ENCODE measurements at regions not wholly inside any gene's neighbourhood (a gene's known extent, or its start where the extent isn't known, plus 50 kb on each side); places are given as distances from the start of the nearest gene placed in this dataset.

DNA sequence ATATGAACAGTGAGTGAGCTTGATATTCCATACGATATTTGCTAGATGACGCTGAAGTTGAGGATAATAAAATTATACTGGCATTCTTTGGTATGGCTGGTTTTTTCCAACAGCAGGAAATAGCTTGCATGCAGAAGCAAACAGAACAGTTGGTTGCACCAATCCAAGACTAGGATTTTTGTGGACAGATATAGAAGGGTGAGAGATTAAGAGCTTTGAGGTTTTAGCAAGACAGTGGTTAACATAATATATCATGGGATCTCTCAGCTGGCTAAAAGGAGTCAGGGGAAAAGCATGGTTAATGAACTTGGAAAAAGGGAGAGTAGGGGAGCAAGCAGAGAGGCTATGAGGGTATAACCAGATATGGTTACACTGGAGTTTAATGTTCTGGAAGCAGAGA, 127.9 kb downstream of the DHX15 start:
- ChIA-PET CTCF (interaction anchor here (0.8 kb wide), 1 partner anchor 14 kb away, joined by 3 read pairs; no protein-coding TSS in a partner anchor), POLR2A (no interaction called here)
- ATAC-seq, result no peak
- intact Hi-C loops (cut with micrococcal nuclease), result no loop called here
- H3K36me3 Mint-ChIP-seq (ENCODE audit: low read depth), result no peaks in the 10 kb centered on the region
- peaks cover 11% of the 10 kb centered on the region for H3K27me3 Mint-ChIP-seq
- H3K4me1 Mint-ChIP-seq (ENCODE audit: low read depth), result no peaks in the 10 kb centered on the region
- H3K4me3 Mint-ChIP-seq, result no peak overlapping the region
- H3K27ac Mint-ChIP-seq, result no peak overlapping the region
- no peak for DNase-seq
- TF ChIP-seq, protein P1, sequence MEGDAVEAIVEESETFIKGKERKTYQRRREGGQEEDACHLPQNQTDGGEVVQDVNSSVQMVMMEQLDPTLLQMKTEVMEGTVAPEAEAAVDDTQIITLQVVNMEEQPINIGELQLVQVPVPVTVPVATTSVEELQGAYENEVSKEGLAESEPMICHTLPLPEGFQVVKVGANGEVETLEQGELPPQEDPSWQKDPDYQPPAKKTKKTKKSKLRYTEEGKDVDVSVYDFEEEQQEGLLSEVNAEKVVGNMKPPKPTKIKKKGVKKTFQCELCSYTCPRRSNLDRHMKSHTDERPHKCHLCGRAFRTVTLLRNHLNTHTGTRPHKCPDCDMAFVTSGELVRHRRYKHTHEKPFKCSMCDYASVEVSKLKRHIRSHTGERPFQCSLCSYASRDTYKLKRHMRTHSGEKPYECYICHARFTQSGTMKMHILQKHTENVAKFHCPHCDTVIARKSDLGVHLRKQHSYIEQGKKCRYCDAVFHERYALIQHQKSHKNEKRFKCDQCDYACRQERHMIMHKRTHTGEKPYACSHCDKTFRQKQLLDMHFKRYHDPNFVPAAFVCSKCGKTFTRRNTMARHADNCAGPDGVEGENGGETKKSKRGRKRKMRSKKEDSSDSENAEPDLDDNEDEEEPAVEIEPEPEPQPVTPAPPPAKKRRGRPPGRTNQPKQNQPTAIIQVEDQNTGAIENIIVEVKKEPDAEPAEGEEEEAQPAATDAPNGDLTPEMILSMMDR (IDR thresholded peaks at IDR 0.05), result no peak
- no peaks in the 10 kb centered on the region for H3K9me3 Mint-ChIP-seq

DNA sequence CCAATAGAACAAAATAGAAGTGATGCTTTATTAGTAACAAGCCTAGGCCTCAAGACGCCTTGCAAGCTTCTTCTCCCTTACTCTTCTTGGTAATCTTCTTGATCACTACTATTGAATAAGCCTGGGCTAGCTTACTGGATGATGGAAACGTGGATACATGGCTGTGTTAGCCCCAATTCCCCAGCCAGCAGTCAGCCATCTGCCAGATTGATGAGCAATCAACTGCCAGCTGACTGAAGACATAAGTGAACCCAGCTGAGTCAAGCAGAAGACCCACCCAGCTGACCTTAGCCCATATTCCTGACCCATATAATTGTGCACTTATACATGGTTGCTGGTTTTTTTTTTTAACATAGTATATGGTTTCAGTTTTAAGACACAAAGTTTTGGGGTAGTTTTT, 130.4 kb downstream of the DHX15 start:
- intact Hi-C loops (cut with micrococcal nuclease), result no loop called here
- Mint-ChIP-seq H3K27ac (no peak overlapping the region), H3K27me3 (peaks cover 16% of the 10 kb centered on the region), H3K36me3 (ENCODE audit: low read depth) (no peaks in the 10 kb centered on the region), H3K9me3 (no peaks in the 10 kb centered on the region), H3K4me1 (ENCODE audit: low read depth) (no peaks in the 10 kb centered on the region), H3K4me3 (no peak overlapping the region)
- DNase-seq (no peak), ATAC-seq (no peak)
- POLR2A ChIA-PET, result no interaction called here
- CTCF ChIA-PET, result interaction anchor here (0.8 kb wide), 1 partner anchor 25 kb away, joined by 3 read pairs; no protein-coding TSS in a partner anchor
- TF ChIP-seq, protein P1 (IDR thresholded peaks at IDR 0.05), result no peak

DNA sequence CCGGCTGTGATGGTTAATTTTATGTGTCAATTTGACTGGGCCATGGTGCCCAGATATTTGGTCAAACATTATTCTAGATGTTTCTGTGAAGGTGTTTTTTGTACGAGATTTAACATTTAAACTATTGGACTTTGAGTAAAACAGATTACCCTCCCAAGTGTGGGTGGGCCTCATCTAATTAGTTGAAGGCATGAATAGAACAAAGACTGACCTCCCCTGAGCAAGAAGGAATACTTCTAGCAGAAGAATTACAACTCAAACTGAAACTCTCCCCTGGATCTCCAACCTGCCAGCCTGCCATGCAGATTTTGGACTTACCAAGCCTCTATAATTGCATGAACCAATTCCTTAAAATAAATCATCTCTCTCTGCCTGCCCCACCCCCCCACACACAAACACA, 132.5 kb downstream of the DHX15 start:
- H3K4me3 Mint-ChIP-seq, result no peak overlapping the region
- ChIA-PET CTCF (no interaction called here), POLR2A (no interaction called here)
- no peak overlapping the region for H3K27ac Mint-ChIP-seq
- no peaks in the 10 kb centered on the region for H3K4me1 Mint-ChIP-seq (ENCODE audit: low read depth)
- H3K27me3 Mint-ChIP-seq, result peaks cover 25% of the 10 kb centered on the region
- intact Hi-C loops (cut with micrococcal nuclease), result no loop called here
- TF ChIP-seq, protein P1 (IDR thresholded peaks at IDR 0.05), result no peak
- ATAC-seq (no peak), DNase-seq (no peak)
- no peaks in the 10 kb centered on the region for H3K9me3 Mint-ChIP-seq
- no peaks in the 10 kb centered on the region for H3K36me3 Mint-ChIP-seq (ENCODE audit: low read depth)

DNA sequence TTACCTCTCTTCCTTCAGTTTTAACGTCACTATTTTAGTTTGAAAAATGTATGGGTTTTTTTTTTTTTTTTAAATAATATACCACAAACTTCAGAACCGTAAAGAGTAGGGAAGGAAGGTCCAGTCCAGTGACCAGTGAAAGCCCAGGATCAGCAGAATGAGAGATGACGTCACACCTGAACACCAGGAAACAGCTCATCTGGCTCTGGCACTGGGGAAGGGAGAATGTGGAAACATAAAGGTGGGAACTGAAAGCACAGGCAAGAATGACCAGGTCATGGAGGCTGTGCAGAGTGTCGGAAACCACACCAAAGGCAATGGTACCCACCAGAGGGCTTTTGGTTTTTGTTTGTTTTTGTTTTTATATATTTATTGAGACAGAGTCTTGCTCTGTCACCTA, 141.2 kb downstream of the DHX15 start:
- DNase-seq (no peak), ATAC-seq (no peak)
- Mint-ChIP-seq H3K27ac (no peak overlapping the region), H3K4me1 (ENCODE audit: low read depth) (no peaks in the 10 kb centered on the region), H3K36me3 (ENCODE audit: low read depth) (no peaks in the 10 kb centered on the region), H3K9me3 (no peaks in the 10 kb centered on the region), H3K4me3 (no peak overlapping the region), H3K27me3 (peaks cover 12% of the 10 kb centered on the region)
- TF ChIP-seq, protein P1 (IDR thresholded peaks at IDR 0.05), result no peak
- intact Hi-C loops (cut with micrococcal nuclease), result no loop called here
- POLR2A ChIA-PET, result interaction anchor here (0.7 kb wide), 1 partner anchor 299 kb away, joined by 3 read pairs; no protein-coding TSS in a partner anchor
- CTCF ChIA-PET, result no interaction called here

DNA sequence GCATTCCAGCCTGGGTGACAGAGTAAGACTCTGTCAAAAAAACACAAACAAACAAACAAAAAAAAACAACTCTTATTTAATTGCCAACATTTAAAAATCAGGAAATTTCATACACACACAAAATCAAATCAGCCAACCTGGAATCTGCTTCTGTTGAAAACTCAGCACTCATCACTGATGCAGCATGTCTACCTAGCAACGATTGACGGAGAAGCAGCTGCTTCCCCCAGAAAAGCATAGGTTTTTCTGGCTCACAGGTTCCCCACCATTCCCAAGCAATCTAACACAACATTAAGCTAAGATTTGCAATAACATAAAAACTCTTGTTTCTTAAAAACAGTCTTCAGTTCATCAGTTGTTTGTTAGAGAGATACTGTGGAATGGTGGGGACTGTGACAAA, 143.6 kb downstream of the DHX15 start:
- no peaks in the 10 kb centered on the region for H3K4me1 Mint-ChIP-seq (ENCODE audit: low read depth)
- H3K27ac Mint-ChIP-seq, result no peak overlapping the region
- CTCF ChIA-PET, result interaction anchor here (0.7 to 0.9 kb wide), 2 partner anchors 21 to 33 kb away, joined by 3 read pairs; no protein-coding TSS in a partner anchor
- POLR2A ChIA-PET, result interaction anchor here (0.7 kb wide), 1 partner anchor 132 kb away, joined by 3 read pairs; no protein-coding TSS in a partner anchor
- no peak overlapping the region for H3K4me3 Mint-ChIP-seq
- no peaks in the 10 kb centered on the region for H3K9me3 Mint-ChIP-seq
- no peaks in the 10 kb centered on the region for H3K36me3 Mint-ChIP-seq (ENCODE audit: low read depth)
- ATAC-seq (no peak), DNase-seq (no peak)
- H3K27me3 Mint-ChIP-seq, result peaks cover 9% of the 10 kb centered on the region
- intact Hi-C loops (cut with micrococcal nuclease), result no loop called here
- TF ChIP-seq, protein P1 (IDR thresholded peaks at IDR 0.05), result no peak
